HepG2 (cell line): ENCODE measurements at regions not wholly inside any gene's neighbourhood (a gene's known extent, or its start where the extent isn't known, plus 50 kb on each side); places are given as distances from the start of the nearest gene placed in this dataset.

ENCODE experiments used
- KDM1A ChIP-seq: IDR thresholded peaks from 2 replicates; pipeline ENCODE4 v1.6.1; 2016; ENCODE audit warnings: missing compliant biosample characterization
- PHF21A ChIP-seq: sonication (generic); formaldehyde crosslinking; IDR thresholded peaks from 2 replicates; pipeline ENCODE4 v1.5.0; 2020; ENCODE audit warnings: mild to moderate bottlenecking, missing genetic modification reagents
- RARG ChIP-seq: sonication (generic); formaldehyde crosslinking; IDR thresholded peaks from 2 replicates; pipeline ENCODE4 v1.4.0; 2020; ENCODE audit warnings: low read depth, mild to moderate bottlenecking, missing genetic modification reagents
- TGIF2 ChIP-seq: IDR thresholded peaks from 2 replicates; pipeline ENCODE4 v1.6.1; 2016; ENCODE audit warnings: control low read depth, missing compliant biosample characterization
- ZBTB40 ChIP-seq, 2 experiments: fragments of 450-650 bp in 1 of 2; sonication (generic) in 1 of 2; formaldehyde crosslinking in 1 of 2; IDR thresholded peaks; 2 replicates each; pipeline versions ENCODE4 v1.6.1 to v1.8.0; 2016 to 2022; ENCODE audit warnings: antibody characterized with exemption in 1 of 2, mild to moderate bottlenecking in 1 of 2, missing genetic modification reagents in 1 of 2
- ZNF678 ChIP-seq: sonication (generic); formaldehyde crosslinking; IDR thresholded peaks from 2 replicates; pipeline ENCODE4 v1.4.0; 2020; ENCODE audit warnings: mild to moderate bottlenecking, missing genetic modification reagents

- TF ChIP-seq ZBTB40 (IDR thresholded peaks at IDR 0.05) (no peak), ZBTB40 (CRISPR knock-in tag; IDR thresholded peaks at IDR 0.05) (no peak), RARG (no peak), PHF21A (no peak), KDM1A (CRISPR knock-in tag) (no peak), ZNF678 (CRISPR knock-in tag) (no peak), TGIF2 (CRISPR knock-in tag) (no peak)
Observed at GRCh38 chr2:185674232-185674631, 64.4 kb upstream of the FSIP2 start (continued).
